ENCODE measurements at regions not wholly inside any gene's neighbourhood (a gene's known extent, or its start where the extent isn't known, plus 50 kb on each side); places are given as distances from the start of the nearest gene placed in this dataset.

GRCh38 chr13:43984292-43984691, 104.6 kb downstream of the LACC1 start:
- DNase-seq (ENCODE audit: low read depth in 2 of 2) = no peak

- no peak for DNase-seq (ENCODE audit: low read depth in 2 of 2)
These were observed 105.8 kb downstream of the LACC1 start for GRCh38 chr13:43985422-43986072.

GRCh38 chr13:43986421-43986981, 106.8 kb downstream of the LACC1 start:
- no peak for DNase-seq (ENCODE audit: low read depth in 2 of 2)

- no peak for DNase-seq (ENCODE audit: low read depth in 2 of 2)
These were observed 108.6 kb downstream of the LACC1 start for GRCh38 chr13:43988302-43988701.

- no peak for DNase-seq (ENCODE audit: low read depth in 2 of 2)
These were observed 110.3 kb downstream of the LACC1 start for GRCh38 chr13:43990021-43990420.

- no peak for DNase-seq (ENCODE audit: low read depth in 2 of 2)
These were observed 111.1 kb downstream of the LACC1 start for GRCh38 chr13:43990829-43991228.

GRCh38 chr13:43991773-43992201, 112.1 kb downstream of the LACC1 start:
- DNase-seq (ENCODE audit: low read depth in 2 of 2) = no peak

- DNase-seq (ENCODE audit: low read depth in 2 of 2) = no peak
These were observed 112.5 kb downstream of the LACC1 start for GRCh38 chr13:43992211-43992610.

GRCh38 chr13:43994999-43995859, 115.5 kb downstream of the LACC1 start:
- no peak for DNase-seq (ENCODE audit: low read depth in 2 of 2)

- no peak for DNase-seq (ENCODE audit: low read depth in 2 of 2)
These were observed 116.5 kb downstream of the LACC1 start for GRCh38 chr13:43996221-43996620.

GRCh38 chr13:44003481-44003880, 123.8 kb downstream of the LACC1 start:
- no peak for DNase-seq (ENCODE audit: low read depth in 2 of 2)

GRCh38 chr13:44004878-44005277, 125.2 kb downstream of the LACC1 start:
- no peak for DNase-seq (ENCODE audit: low read depth in 2 of 2)

- no peak for DNase-seq (ENCODE audit: low read depth in 2 of 2)
These were observed 127.7 kb downstream of the LACC1 start for GRCh38 chr13:44007451-44007850.

- no peak for DNase-seq (ENCODE audit: low read depth in 2 of 2)
These were observed 131.3 kb downstream of the LACC1 start for GRCh38 chr13:44011036-44011435.

- no peak for DNase-seq (ENCODE audit: low read depth in 2 of 2)
These were observed 133.4 kb downstream of the LACC1 start for GRCh38 chr13:44012910-44013757.

GRCh38 chr13:44013758-44014291, 134.1 kb downstream of the LACC1 start:
- DNase-seq (ENCODE audit: low read depth in 2 of 2) = no peak

GRCh38 chr13:44014501-44014900, 134.8 kb downstream of the LACC1 start:
- no peak for DNase-seq (ENCODE audit: low read depth in 2 of 2)

- DNase-seq (ENCODE audit: low read depth in 2 of 2) = no peak
These were observed 135.4 kb downstream of the LACC1 start for GRCh38 chr13:44015118-44015517.

- DNase-seq (ENCODE audit: low read depth in 2 of 2) = no peak
These were observed 136.1 kb downstream of the LACC1 start for GRCh38 chr13:44015811-44016210.

GRCh38 chr13:44017756-44018309, 138.1 kb downstream of the LACC1 start:
- no peak for DNase-seq (ENCODE audit: low read depth in 2 of 2)

GRCh38 chr13:44019651-44020050, 139.9 kb downstream of the LACC1 start:
- no peak for DNase-seq (ENCODE audit: low read depth in 2 of 2)

Data from stimulated activated CD8-positive, alpha-beta memory T cell treated with anti-CD3 and anti-CD28 coated beads, Interleukin-7, amount 100 ng/mL, for 1 hour (primary cell).